Osteocyte (in vitro differentiated cells): ENCODE measurements at regions not wholly inside any gene's neighbourhood (a gene's known extent, or its start where the extent isn't known, plus 50 kb on each side); places are given as distances from the start of the nearest gene placed in this dataset.
"Not testable (repeated sequence)": the region's sequence is repeated elsewhere in the genome, so short reads cannot be mapped to it uniquely, and the experiment has no call there.

ENCODE experiments used
- DNase-seq: peaks from one replicate; pipeline ENCODE4 v3.0.0; 2021; ENCODE audit warnings: mixed read lengths; ENCODE audit not compliant: unreplicated experiment; ENCODE audit errors: extremely low spot score
- H3K27ac Mint-ChIP-seq: one replicate; pipeline ENCODE4 v1.8.0; 2021; ENCODE audit warnings: mild to moderate bottlenecking, mixed read lengths; ENCODE audit not compliant: unreplicated experiment
- H3K27me3 Mint-ChIP-seq: one replicate; pipeline ENCODE4 v1.8.0; 2021; ENCODE audit warnings: mixed read lengths; ENCODE audit not compliant: unreplicated experiment
- H3K36me3 Mint-ChIP-seq: one replicate; pipeline ENCODE4 v1.8.0; 2021; ENCODE audit warnings: mixed read lengths; ENCODE audit not compliant: unreplicated experiment
- H3K4me1 Mint-ChIP-seq: one replicate; pipeline ENCODE4 v1.8.0; 2021; ENCODE audit warnings: mixed read lengths; ENCODE audit not compliant: unreplicated experiment
- H3K4me3 Mint-ChIP-seq: one replicate; pipeline ENCODE4 v1.8.0; 2021; ENCODE audit warnings: mild to moderate bottlenecking, moderate library complexity, mixed read lengths; ENCODE audit not compliant: unreplicated experiment
- H3K9me3 Mint-ChIP-seq: one replicate; pipeline ENCODE4 v1.8.0; 2021; ENCODE audit warnings: mixed read lengths; ENCODE audit not compliant: unreplicated experiment
- CTCF ChIP-seq: fragments of 200-600 bp; sonication (generic); IDR thresholded peaks from 2 replicates; pipeline ENCODE4 v1.5.0; 2021; ENCODE audit warnings: antibody characterized with exemption, mild to moderate bottlenecking, moderate library complexity

DNA sequence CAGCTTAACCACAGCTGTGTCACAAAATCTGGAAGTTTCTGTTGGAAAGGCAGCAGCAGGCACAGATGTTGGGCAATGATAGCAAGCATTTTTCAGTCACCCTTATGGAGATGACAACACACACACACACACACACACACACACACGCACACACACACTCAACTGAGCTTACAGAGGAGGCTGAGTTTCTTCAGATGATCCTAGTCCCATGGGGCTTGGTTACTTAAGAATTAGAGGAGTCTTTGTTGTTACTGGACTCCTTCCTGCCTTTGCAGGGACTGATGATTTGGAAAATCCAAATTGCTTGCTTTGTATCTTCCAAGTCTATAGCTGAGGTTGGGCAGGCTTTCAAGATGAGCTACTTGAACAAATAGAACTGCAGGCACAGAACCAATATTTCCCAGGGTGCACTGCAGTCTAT lies 740.1 kb upstream of the PITX2 start:
- no peak for TF ChIP-seq CTCF
- no peak for DNase-seq
- H3K27ac Mint-ChIP-seq = no peak overlapping the region
- H3K27me3 Mint-ChIP-seq = peaks cover 3% of the 10 kb centered on the region
- no peaks in the 10 kb centered on the region for H3K36me3 Mint-ChIP-seq
- H3K9me3 Mint-ChIP-seq = no peaks in the 10 kb centered on the region
- H3K4me1 Mint-ChIP-seq = no peaks in the 10 kb centered on the region
- H3K4me3 Mint-ChIP-seq = no peak overlapping the region

DNA sequence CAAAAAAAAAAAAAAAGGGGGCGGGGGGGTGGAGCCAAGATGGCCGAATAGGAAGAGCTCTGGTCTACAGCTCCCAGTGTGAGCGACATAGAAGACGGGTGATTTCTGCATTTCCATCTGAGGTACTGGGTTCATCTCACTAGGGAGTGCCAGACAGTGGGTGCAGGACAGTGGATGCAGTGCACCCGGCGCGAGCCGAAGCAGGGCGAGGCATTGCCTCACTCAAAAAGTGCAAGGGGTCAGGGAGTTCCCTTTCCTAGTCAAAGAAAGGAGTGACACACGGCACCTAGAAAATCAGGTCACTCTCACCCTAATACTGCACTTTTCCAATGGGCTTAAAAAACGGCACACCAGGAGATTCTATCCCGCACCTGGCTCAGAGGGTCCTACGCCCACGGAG lies 755.0 kb upstream of the PITX2 start:
- H3K4me3 Mint-ChIP-seq, H3K4me1 Mint-ChIP-seq, DNase-seq, H3K36me3 Mint-ChIP-seq, H3K9me3 Mint-ChIP-seq, H3K27me3 Mint-ChIP-seq, H3K27ac Mint-ChIP-seq: not testable (repeated sequence)

DNA sequence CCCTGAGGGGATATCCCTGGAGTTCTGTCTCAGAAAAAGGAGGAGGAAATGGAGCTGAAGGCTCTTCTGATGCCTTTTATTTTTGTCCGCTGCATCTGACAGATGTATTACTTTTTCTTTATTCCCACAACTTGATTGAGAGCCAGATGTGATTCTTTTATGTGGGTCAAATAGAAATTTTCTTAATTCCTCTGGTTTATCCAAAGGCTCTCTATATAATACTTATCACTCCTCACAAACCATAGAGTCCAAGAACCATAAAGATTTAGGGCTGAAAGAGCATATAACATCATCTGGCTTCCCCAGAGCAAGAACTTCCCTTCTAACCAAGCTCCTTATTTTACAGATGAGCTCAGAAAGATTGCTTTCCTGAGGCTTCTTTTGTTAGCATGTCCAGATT lies 756.7 kb upstream of the FAM241A start:
- no peaks in the 10 kb centered on the region for H3K27me3 Mint-ChIP-seq
- H3K36me3 Mint-ChIP-seq = no peaks in the 10 kb centered on the region
- no peak overlapping the region for H3K27ac Mint-ChIP-seq
- H3K4me1 Mint-ChIP-seq = no peaks in the 10 kb centered on the region
- H3K9me3 Mint-ChIP-seq = no peaks in the 10 kb centered on the region
- no peak for TF ChIP-seq CTCF
- no peak overlapping the region for H3K4me3 Mint-ChIP-seq
- no peak for DNase-seq

DNA sequence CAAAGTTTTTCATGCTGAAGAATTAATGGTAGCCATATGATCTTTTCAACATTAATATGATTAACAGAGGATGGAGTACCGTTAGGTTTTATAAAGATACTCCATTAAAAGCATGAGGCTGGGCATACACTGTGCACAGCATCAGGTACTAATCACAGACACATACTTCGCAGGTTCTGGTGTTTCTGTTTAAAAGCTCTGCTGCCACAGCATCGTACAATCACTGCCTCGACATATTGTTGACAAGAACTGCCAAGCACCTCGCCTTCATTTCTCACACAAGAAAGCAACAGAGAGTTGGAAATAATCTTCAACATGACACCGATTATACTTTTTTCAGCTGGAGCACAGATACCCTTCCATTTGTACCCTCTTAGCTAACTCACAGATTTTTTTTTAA lies 753.4 kb upstream of the FAM241A start:
- no peak for TF ChIP-seq CTCF
- no peak overlapping the region for H3K27ac Mint-ChIP-seq

DNA sequence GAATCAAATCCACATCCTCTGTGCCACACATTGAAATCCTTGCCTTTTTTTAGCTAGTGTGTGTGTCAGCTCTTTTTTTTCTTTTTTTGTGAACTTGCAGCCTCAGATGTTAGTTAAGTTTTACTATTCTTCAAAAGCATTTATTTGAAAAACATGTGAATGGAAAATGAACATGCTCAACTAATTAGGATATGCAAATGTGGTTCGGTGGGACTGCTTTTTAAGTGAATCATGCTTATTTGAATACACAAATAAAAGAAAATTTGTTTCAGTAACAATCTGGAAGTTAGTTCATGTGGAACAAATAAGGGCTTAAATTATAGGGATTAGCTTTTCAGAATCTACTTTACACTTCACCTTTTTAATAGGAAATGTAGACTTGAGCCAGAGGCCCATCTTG lies 751.5 kb upstream of the FAM241A start:
- Mint-ChIP-seq H3K27me3 (no peaks in the 10 kb centered on the region), H3K4me1 (no peaks in the 10 kb centered on the region)

More for the DNA sequence above, 753.4 kb upstream of the FAM241A start:
- Mint-ChIP-seq H3K4me3 (no peak overlapping the region), H3K36me3 (no peaks in the 10 kb centered on the region), H3K4me1 (no peaks in the 10 kb centered on the region), H3K9me3 (no peaks in the 10 kb centered on the region), H3K27me3 (no peaks in the 10 kb centered on the region)
- no peak for DNase-seq

More for the DNA sequence above, 751.5 kb upstream of the FAM241A start:
- no peaks in the 10 kb centered on the region for H3K36me3 Mint-ChIP-seq
- no peak overlapping the region for H3K27ac Mint-ChIP-seq
- TF ChIP-seq CTCF = no peak
- no peaks in the 10 kb centered on the region for H3K9me3 Mint-ChIP-seq
- DNase-seq = no peak
- no peak overlapping the region for H3K4me3 Mint-ChIP-seq
